SK-N-SH (cell line): ENCODE measurements at regions not wholly inside any gene's neighbourhood (a gene's known extent, or its start where the extent isn't known, plus 50 kb on each side); places are given as distances from the start of the nearest gene placed in this dataset.

Experiments
- CTCF ChIA-PET: fragments of 300-600, 350-600 bp; formaldehyde crosslinking; extraction: SDS; loops from one replicate; lab custom pipeline; 2021; lab: Yijun Ruan, JAX
- POLR2A ChIA-PET: fragments of 350-600 bp; sonication (Branson Sonifier 250); formaldehyde crosslinking; extraction: SDS; loops from one replicate; lab custom pipeline; 2020; ENCODE audit warnings: antibody characterized with exemption, inconsistent platforms; lab: Yijun Ruan, JAX
- DNase-seq: peaks from one replicate; pipeline ENCODE4 v3.0.0; 2012
- H2AFZ ChIP-seq: fragments of 200-600 bp; sonication (generic); 2 replicates; pipeline ENCODE4 v1.8.1; 2016; ENCODE audit warnings: antibody characterized with exemption, mild to moderate bottlenecking, low read depth
- H3F3A ChIP-seq: fragments of 200-600 bp; sonication (generic); replicated peaks from 2 replicates; pipeline ENCODE3; 2016; ENCODE audit warnings: antibody characterized with exemption, mild to moderate bottlenecking; ENCODE audit not compliant: insufficient read depth
- H3K27ac ChIP-seq, 2 experiments: fragments of 200-500 bp in 1 of 2; fragments of 200-600 bp in 1 of 2; sonication (Bioruptor generic) in 1 of 2; sonication (generic), shearing (Covaris generic) in 1 of 2; 2 replicates each; pipeline versions ENCODE4 v1.5.1 to v1.6.1; 2014 to 2016; ENCODE audit warnings: low read depth in 2 of 2, inconsistent platforms in 1 of 2, low read length in 1 of 2, mild to moderate bottlenecking in 1 of 2, mixed read lengths in 1 of 2
- H3K27me3 ChIP-seq: fragments of 200-600 bp; sonication (generic), shearing (Covaris generic); 2 replicates; pipeline ENCODE4 v1.6.1; 2016; ENCODE audit warnings: mixed run types; ENCODE audit not compliant: insufficient read depth
- H3K36me3 ChIP-seq, 2 experiments: fragments of 200-500 bp in 1 of 2; fragments of 200-600 bp in 1 of 2; sonication (Bioruptor generic) in 1 of 2; sonication (generic) in 1 of 2; replicated peaks in 1 of 2; 2 replicates each; pipeline versions ENCODE3 to v1.5.1; 2014 to 2016; ENCODE audit warnings: low read length in 1 of 2, mild to moderate bottlenecking in 1 of 2; ENCODE audit not compliant: insufficient read depth in 2 of 2, control insufficient read depth in 1 of 2
- H3K4me1 ChIP-seq, 2 experiments: fragments of 200-500 bp in 1 of 2; fragments of 200-600 bp in 1 of 2; sonication (Bioruptor generic) in 1 of 2; sonication (generic), shearing (Covaris generic) in 1 of 2; 2 replicates each; pipeline versions ENCODE4 v1.5.1 to v1.6.1; 2014 to 2016; ENCODE audit warnings: low read depth in 1 of 2, low read length in 1 of 2, mixed run types in 1 of 2; ENCODE audit not compliant: insufficient read depth in 2 of 2, control insufficient read depth in 1 of 2
- H3K4me2 ChIP-seq: fragments of 200-600 bp; sonication (generic), shearing (Covaris generic); 2 replicates; pipeline ENCODE4 v1.6.1; 2017; ENCODE audit warnings: mixed run types
- H3K4me3 ChIP-seq, 2 experiments: fragments of 200-500 bp in 1 of 2; fragments of 200-600 bp in 1 of 2; sonication (Bioruptor generic) in 1 of 2; sonication (generic), shearing (Covaris generic) in 1 of 2; 2 replicates each; pipeline versions ENCODE4 v1.5.1 to v1.8.1; 2014 to 2016; ENCODE audit warnings: low read depth in 2 of 2, inconsistent platforms in 1 of 2, low read length in 1 of 2, mild to moderate bottlenecking in 1 of 2, mixed read lengths in 1 of 2, moderate library complexity in 1 of 2
- H3K79me2 ChIP-seq: fragments of 200-600 bp; sonication (generic); 2 replicates; pipeline ENCODE4 v1.8.1; 2017; ENCODE audit warnings: mild to moderate bottlenecking; ENCODE audit not compliant: insufficient read depth
- H3K9ac ChIP-seq: fragments of 200-600 bp; sonication (generic); 2 replicates; pipeline ENCODE4 v1.6.1; 2017; ENCODE audit warnings: mixed run types
- H3K9me2 ChIP-seq: fragments of 200-600 bp; sonication (generic); 2 replicates; pipeline ENCODE4 v1.6.1; 2017; ENCODE audit warnings: mixed run types
- H3K9me3 ChIP-seq: fragments of 200-600 bp; sonication (generic); 2 replicates; pipeline ENCODE4 v1.6.1; 2017; ENCODE audit warnings: mixed run types, mild to moderate bottlenecking, moderate library complexity
- H4K20me1 ChIP-seq: fragments of 200-600 bp; sonication (generic); 2 replicates; pipeline ENCODE4 v1.6.1; 2017; ENCODE audit warnings: mild to moderate bottlenecking, mixed run types; ENCODE audit not compliant: insufficient read depth
- ELF1 ChIP-seq: IDR thresholded peaks from 2 replicates; pipeline ENCODE4 v1.4.0; 2012
- FOSL2 ChIP-seq: IDR thresholded peaks from 2 replicates; pipeline ENCODE4 v1.4.0; 2012; ENCODE audit warnings: low read depth, mild to moderate bottlenecking, moderate library complexity, borderline replicate concordance
- GABPA ChIP-seq: IDR thresholded peaks from 2 replicates; pipeline ENCODE4 v1.4.0; 2012; ENCODE audit warnings: low read depth, mild to moderate bottlenecking
- JUND ChIP-seq: IDR thresholded peaks from 2 replicates; pipeline ENCODE4 v1.4.0; 2012
- MEF2A ChIP-seq: IDR thresholded peaks from 2 replicates; pipeline ENCODE4 v1.4.0; 2012; ENCODE audit warnings: low read depth, borderline replicate concordance
- NFIC ChIP-seq: IDR thresholded peaks from 2 replicates; pipeline ENCODE4 v1.4.0; 2012; ENCODE audit warnings: borderline replicate concordance
- RAD21 ChIP-seq: IDR thresholded peaks from 2 replicates; pipeline ENCODE4 v1.6.1; 2012; ENCODE audit warnings: mild to moderate bottlenecking, low read length
- RCOR1 ChIP-seq: fragments of 150-350 bp; IDR thresholded peaks from 2 replicates; pipeline ENCODE4 v1.6.1; 2017; ENCODE audit warnings: antibody characterized with exemption, low read length
- RFX5 ChIP-seq: IDR thresholded peaks from 2 replicates; pipeline ENCODE4 v1.6.1; 2012; ENCODE audit warnings: mild to moderate bottlenecking, improper control_type of control experiment, low read length
- RXRA ChIP-seq: IDR thresholded peaks from 2 replicates; pipeline ENCODE4 v1.4.0; 2012; ENCODE audit warnings: low read depth, mild to moderate bottlenecking, borderline replicate concordance
- SMC3 ChIP-seq: IDR thresholded peaks from 2 replicates; pipeline ENCODE4 v1.6.1; 2012; ENCODE audit warnings: low read depth, low read length, improper control_type of control experiment
- TEAD4 ChIP-seq: IDR thresholded peaks from 2 replicates; pipeline ENCODE4 v1.4.0; 2012; ENCODE audit warnings: mild to moderate bottlenecking, borderline replicate concordance; ENCODE audit not compliant: insufficient read depth
- YY1 ChIP-seq: IDR thresholded peaks from 2 replicates; pipeline ENCODE4 v1.4.0; 2012; ENCODE audit warnings: low read depth, mild to moderate bottlenecking
- WGBS: methylation state at CpG from one replicate; pipeline ENCODE4 v1.1.6; 2017; ENCODE audit warnings: low lambda C conversion rate; 5-methylcytosine and 5-hydroxymethylcytosine counted together
- TF ChIP-seq, protein P1 (sequence below): IDR thresholded peaks from 2 replicates; pipeline ENCODE4 v1.4.0; 2012; ENCODE audit warnings: low read depth, borderline replicate concordance
- TF ChIP-seq, protein P2 (sequence below): fragments of 150-350 bp; IDR thresholded peaks from 2 replicates; pipeline ENCODE4 v1.6.1; 2017; ENCODE audit warnings: antibody characterized with exemption, low read length, low read depth, borderline replicate concordance
- TF ChIP-seq, protein P3 (sequence below): IDR thresholded peaks from 2 replicates; pipeline ENCODE4 v1.6.1; 2012; ENCODE audit warnings: mild to moderate bottlenecking, low read depth, low read length, moderate library complexity
- TF ChIP-seq, protein P4 (sequence below): IDR thresholded peaks from 2 replicates; pipeline ENCODE4; 2012

DNA sequence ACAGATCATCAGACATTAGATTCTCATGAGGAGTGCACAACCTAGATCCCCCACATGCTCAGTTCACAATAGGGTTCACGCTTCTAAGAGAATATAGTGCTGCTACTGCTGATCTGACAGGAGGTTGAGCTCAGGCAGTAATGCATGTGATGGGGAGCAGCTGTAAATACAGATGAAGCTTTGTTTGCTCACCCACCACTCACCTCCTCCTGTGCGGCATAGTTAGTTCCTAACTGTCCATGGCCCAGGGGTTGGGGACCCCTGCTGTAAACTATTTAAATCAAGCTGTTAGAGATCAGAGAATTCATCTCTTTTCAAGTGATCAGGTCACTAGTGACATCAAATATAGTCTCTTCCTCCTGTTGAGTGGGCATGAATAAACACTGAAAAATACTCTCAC, 88.8 kb upstream of the ACVR2A start:
- 17% methylated on average over 2 of the region's 2 CpGs for WGBS
- H3K9ac ChIP-seq = no peak overlapping the region
- H3K4me1 ChIP-seq = no peaks in the 10 kb centered on the region
- POLR2A ChIA-PET = no interaction called here
- TF ChIP-seq, protein P1, sequence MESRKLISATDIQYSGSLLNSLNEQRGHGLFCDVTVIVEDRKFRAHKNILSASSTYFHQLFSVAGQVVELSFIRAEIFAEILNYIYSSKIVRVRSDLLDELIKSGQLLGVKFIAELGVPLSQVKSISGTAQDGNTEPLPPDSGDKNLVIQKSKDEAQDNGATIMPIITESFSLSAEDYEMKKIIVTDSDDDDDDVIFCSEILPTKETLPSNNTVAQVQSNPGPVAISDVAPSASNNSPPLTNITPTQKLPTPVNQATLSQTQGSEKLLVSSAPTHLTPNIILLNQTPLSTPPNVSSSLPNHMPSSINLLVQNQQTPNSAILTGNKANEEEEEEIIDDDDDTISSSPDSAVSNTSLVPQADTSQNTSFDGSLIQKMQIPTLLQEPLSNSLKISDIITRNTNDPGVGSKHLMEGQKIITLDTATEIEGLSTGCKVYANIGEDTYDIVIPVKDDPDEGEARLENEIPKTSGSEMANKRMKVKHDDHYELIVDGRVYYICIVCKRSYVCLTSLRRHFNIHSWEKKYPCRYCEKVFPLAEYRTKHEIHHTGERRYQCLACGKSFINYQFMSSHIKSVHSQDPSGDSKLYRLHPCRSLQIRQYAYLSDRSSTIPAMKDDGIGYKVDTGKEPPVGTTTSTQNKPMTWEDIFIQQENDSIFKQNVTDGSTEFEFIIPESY = no peak
- TF ChIP-seq JUND (no peak), YY1 (no peak), ELF1 (no peak), SMC3 (no peak), MEF2A (no peak), GABPA (no peak), FOSL2 (no peak), RFX5 (no peak), RCOR1 (no peak), RXRA (no peak), NFIC (no peak), RAD21 (no peak), TEAD4 (no peak)
- TF ChIP-seq, protein P2, sequence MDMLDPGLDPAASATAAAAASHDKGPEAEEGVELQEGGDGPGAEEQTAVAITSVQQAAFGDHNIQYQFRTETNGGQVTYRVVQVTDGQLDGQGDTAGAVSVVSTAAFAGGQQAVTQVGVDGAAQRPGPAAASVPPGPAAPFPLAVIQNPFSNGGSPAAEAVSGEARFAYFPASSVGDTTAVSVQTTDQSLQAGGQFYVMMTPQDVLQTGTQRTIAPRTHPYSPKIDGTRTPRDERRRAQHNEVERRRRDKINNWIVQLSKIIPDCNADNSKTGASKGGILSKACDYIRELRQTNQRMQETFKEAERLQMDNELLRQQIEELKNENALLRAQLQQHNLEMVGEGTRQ = no peak
- TF ChIP-seq, protein P3, sequence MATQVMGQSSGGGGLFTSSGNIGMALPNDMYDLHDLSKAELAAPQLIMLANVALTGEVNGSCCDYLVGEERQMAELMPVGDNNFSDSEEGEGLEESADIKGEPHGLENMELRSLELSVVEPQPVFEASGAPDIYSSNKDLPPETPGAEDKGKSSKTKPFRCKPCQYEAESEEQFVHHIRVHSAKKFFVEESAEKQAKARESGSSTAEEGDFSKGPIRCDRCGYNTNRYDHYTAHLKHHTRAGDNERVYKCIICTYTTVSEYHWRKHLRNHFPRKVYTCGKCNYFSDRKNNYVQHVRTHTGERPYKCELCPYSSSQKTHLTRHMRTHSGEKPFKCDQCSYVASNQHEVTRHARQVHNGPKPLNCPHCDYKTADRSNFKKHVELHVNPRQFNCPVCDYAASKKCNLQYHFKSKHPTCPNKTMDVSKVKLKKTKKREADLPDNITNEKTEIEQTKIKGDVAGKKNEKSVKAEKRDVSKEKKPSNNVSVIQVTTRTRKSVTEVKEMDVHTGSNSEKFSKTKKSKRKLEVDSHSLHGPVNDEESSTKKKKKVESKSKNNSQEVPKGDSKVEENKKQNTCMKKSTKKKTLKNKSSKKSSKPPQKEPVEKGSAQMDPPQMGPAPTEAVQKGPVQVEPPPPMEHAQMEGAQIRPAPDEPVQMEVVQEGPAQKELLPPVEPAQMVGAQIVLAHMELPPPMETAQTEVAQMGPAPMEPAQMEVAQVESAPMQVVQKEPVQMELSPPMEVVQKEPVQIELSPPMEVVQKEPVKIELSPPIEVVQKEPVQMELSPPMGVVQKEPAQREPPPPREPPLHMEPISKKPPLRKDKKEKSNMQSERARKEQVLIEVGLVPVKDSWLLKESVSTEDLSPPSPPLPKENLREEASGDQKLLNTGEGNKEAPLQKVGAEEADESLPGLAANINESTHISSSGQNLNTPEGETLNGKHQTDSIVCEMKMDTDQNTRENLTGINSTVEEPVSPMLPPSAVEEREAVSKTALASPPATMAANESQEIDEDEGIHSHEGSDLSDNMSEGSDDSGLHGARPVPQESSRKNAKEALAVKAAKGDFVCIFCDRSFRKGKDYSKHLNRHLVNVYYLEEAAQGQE = no peak
- TF ChIP-seq, protein P4, sequence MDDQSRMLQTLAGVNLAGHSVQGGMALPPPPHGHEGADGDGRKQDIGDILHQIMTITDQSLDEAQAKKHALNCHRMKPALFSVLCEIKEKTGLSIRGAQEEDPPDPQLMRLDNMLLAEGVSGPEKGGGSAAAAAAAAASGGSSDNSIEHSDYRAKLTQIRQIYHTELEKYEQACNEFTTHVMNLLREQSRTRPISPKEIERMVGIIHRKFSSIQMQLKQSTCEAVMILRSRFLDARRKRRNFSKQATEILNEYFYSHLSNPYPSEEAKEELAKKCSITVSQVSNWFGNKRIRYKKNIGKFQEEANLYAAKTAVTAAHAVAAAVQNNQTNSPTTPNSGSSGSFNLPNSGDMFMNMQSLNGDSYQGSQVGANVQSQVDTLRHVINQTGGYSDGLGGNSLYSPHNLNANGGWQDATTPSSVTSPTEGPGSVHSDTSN = no peak
- no peaks in the 10 kb centered on the region for H3K9me2 ChIP-seq
- H3K9me3 ChIP-seq = no peaks in the 10 kb centered on the region
- CTCF ChIA-PET = no interaction called here
- H4K20me1 ChIP-seq = no peaks in the 10 kb centered on the region
- H3K4me2 ChIP-seq = no peak overlapping the region
- DNase-seq = no peak
- H3F3A ChIP-seq = no peaks in the 10 kb centered on the region
- no peak overlapping the region for H3K27ac ChIP-seq
- no peaks in the 10 kb centered on the region for H3K79me2 ChIP-seq
- no peak overlapping the region for H3K4me3 ChIP-seq
- H3K36me3 ChIP-seq = no peaks in the 10 kb centered on the region
- H3K27me3 ChIP-seq = no peaks in the 10 kb centered on the region
- no peak overlapping the region for H2AFZ ChIP-seq
